ENCODE measurements at regions not wholly inside any gene's neighbourhood (a gene's known extent, or its start where the extent isn't known, plus 50 kb on each side); places are given as distances from the start of the nearest gene placed in this dataset.
A peak's percentile ranks its signal among the peaks of the same experiment; 100 is the strongest.

DNA sequence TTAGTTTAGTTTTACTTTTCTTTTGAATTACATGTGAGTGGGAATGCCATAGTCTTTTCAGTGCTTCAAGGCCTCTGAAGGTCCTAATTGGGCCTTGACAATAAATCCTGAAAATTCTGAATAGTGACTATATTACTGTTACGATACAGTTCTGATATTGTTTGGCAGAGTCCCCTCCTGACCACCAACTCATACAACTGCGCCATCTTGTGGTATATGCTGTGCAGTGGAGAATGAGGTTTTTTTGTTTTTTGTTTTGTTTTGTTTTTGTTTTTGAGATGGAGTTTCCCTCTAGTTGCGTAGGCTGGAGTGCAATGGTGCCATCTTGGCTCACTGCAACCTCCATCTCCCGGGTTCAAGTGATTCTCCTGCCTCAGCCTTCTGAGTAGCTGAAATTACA lies 56.6 kb upstream of the CHRDL1 start:
- DNase-seq (ENCODE audit: low read depth) = no peak
- in situ Hi-C loops (cut with HindIII; ENCODE audit: low sequenced_read_pairs) = no loop called here
- TF ChIP-seq, protein P1, sequence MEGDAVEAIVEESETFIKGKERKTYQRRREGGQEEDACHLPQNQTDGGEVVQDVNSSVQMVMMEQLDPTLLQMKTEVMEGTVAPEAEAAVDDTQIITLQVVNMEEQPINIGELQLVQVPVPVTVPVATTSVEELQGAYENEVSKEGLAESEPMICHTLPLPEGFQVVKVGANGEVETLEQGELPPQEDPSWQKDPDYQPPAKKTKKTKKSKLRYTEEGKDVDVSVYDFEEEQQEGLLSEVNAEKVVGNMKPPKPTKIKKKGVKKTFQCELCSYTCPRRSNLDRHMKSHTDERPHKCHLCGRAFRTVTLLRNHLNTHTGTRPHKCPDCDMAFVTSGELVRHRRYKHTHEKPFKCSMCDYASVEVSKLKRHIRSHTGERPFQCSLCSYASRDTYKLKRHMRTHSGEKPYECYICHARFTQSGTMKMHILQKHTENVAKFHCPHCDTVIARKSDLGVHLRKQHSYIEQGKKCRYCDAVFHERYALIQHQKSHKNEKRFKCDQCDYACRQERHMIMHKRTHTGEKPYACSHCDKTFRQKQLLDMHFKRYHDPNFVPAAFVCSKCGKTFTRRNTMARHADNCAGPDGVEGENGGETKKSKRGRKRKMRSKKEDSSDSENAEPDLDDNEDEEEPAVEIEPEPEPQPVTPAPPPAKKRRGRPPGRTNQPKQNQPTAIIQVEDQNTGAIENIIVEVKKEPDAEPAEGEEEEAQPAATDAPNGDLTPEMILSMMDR (IDR thresholded peaks at IDR 0.05; ENCODE audit: low read depth, low read length, missing control alignments) = peak; percentile 56
- H3K4me3 ChIP-seq (ENCODE audit: low read depth, low read length) = no peak overlapping the region

DNA sequence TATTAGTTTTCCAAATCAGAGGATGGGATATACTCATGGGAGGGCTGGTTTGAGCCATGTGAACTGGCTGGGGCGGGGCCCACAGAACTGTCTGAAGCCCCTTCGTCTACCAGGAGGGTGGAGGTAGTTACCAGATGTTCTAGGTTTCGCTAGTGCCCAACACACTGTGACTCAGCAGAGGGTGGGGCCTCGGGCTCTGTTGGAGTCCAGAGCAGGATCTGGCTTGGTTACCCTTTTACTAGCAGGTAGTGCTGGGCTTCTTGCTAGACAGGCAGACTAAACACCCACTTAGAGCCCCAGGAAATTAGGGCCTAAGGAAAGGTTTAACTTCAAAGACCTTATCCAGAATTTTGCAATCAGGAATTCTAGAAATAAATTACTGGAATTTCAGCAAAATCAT lies 56.2 kb upstream of the CHRDL1 start:
- no peak for DNase-seq (ENCODE audit: low read depth)
- in situ Hi-C loops (cut with HindIII; ENCODE audit: low sequenced_read_pairs) = no loop called here
- no peak overlapping the region for H3K4me3 ChIP-seq (ENCODE audit: low read depth, low read length)
- TF ChIP-seq, protein P1 (IDR thresholded peaks at IDR 0.05; ENCODE audit: low read depth, low read length, missing control alignments) = no peak

DNA sequence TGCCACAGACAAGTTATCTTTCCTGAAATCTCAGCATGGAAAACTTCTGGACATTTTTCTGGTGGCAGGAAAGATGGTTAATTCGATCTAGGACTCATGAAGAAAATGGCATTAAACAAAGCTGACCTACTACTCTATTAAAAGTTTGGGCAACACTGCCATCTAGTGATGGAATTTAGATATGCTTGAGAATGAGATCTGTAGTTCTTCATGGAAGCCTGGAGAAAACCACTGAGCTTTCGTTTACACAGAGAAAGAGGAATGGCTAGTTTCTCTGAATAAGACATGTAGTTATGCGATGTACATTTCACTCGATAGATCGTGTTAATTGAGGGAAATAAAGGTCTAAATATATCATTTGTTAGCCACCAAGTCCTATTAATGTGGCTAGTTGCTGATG lies 51.7 kb upstream of the CHRDL1 start:
- in situ Hi-C loops (cut with HindIII; ENCODE audit: low sequenced_read_pairs) = loop anchor here (5.0 kb wide), 1 partner anchor 400 kb away; no protein-coding TSS in a partner anchor
- TF ChIP-seq, protein P1 (IDR thresholded peaks at IDR 0.05; ENCODE audit: low read depth, low read length, missing control alignments) = peak; percentile 52
- peak; percentile 67 for DNase-seq (ENCODE audit: low read depth)
- H3K4me3 ChIP-seq (ENCODE audit: low read depth, low read length) = no peak overlapping the region

DNA sequence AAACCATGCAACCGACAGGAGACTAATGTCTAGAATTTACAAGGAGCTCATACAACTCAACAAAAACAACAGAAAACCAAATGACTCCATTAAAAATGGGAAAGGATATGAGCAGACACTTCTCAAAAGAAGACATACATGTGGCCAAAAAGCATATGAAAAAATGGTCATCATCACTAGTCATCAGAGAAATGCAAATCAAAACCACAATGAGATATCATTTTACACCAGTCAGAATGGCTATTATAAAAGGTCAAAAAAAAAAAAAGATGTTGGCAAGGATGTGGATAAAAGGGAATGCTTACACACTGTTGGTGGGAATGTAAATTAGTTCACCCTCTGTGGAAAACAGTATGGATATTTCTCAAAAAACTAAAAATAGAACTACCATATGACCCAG lies 50.5 kb upstream of the CHRDL1 start:
- TF ChIP-seq, protein P1 (IDR thresholded peaks at IDR 0.05; ENCODE audit: low read depth, low read length, missing control alignments) = no peak
- no peak for DNase-seq (ENCODE audit: low read depth)
- in situ Hi-C loops (cut with HindIII; ENCODE audit: low sequenced_read_pairs) = loop anchor here (5.0 kb wide), 1 partner anchor 399 kb away; no protein-coding TSS in a partner anchor
- H3K4me3 ChIP-seq (ENCODE audit: low read depth, low read length) = no peak overlapping the region
